ENCODE measurements at regions not wholly inside any gene's neighbourhood (a gene's known extent, or its start where the extent isn't known, plus 50 kb on each side); places are given as distances from the start of the nearest gene placed in this dataset.
A peak's percentile ranks its signal among the peaks of the same experiment; 100 is the strongest.

DNA sequence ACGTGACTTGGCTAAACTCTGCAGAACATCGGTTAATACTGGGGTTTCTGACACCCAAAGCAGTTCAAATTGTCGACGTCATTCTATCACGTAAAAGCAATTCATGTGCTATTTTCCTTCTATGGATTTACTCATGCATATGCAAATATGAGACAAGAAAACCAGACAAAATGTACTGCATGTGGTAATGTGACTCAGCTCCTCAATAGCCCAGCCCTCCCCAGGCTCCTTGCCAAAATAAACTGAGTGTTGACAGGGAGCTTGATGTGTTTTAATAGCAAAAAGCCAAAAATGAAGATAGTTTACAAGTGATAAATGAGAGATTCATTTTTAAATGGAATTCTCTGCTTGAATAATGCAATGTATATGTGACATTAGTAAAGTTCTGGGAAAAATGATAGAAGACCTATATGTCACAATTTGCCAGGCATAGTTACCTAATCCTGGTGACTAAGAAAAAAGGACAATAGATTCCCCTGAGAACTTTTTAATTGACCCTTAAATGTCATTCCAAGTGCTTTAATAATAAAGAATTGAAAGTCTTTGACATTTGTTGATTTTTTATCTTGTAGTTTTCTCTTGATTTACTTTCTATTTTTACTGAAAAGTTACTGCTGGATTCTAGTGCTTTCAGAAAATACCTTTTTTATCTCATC lies 1700.6 kb upstream of the TENM3 start:
- DNase-seq (peak in 3 of 5 donors; percentile 17 to 64 (median 43)), FAIRE-seq (no peak)
- H3K9me3 ChIP-seq (ENCODE audit: control insufficient read depth in 2 of 3, insufficient read depth in 1 of 3, low read length in 3 of 3): no peaks in the 10 kb centered on the region

DNA sequence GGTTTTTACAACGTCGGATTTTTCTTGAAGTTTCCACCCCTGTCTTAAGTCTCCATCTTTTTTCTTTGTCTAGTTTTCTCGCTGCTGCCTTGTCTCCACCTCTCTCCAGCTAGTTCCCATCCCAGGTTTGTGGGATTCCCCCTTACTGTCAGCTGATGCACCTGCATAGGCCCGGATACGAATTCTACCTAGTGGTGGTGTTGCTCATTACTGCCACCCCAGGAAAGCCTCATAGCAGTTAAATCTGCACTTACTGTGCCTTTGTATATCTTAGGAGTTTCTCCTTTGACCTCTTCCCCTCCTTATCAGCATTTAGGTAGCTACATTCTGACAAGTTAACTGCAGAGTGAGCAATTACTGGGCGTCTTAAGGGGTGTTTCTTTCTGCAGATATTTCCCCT lies 1693.1 kb upstream of the TENM3 start:
- FAIRE-seq: no peak

More for the DNA sequence above, 1700.6 kb upstream of the TENM3 start:
- H3K36me3 ChIP-seq (ENCODE audit: control insufficient read depth in 2 of 3, insufficient read depth in 3 of 3, low read length in 3 of 3): no peaks in the 10 kb centered on the region
- TF ChIP-seq, protein P1, sequence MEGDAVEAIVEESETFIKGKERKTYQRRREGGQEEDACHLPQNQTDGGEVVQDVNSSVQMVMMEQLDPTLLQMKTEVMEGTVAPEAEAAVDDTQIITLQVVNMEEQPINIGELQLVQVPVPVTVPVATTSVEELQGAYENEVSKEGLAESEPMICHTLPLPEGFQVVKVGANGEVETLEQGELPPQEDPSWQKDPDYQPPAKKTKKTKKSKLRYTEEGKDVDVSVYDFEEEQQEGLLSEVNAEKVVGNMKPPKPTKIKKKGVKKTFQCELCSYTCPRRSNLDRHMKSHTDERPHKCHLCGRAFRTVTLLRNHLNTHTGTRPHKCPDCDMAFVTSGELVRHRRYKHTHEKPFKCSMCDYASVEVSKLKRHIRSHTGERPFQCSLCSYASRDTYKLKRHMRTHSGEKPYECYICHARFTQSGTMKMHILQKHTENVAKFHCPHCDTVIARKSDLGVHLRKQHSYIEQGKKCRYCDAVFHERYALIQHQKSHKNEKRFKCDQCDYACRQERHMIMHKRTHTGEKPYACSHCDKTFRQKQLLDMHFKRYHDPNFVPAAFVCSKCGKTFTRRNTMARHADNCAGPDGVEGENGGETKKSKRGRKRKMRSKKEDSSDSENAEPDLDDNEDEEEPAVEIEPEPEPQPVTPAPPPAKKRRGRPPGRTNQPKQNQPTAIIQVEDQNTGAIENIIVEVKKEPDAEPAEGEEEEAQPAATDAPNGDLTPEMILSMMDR (IDR thresholded peaks at IDR 0.05; ENCODE audit: borderline replicate concordance, extremely low read depth, insufficient read depth): no peak
- no peak overlapping the region for H3K4me3 ChIP-seq (ENCODE audit: low read length in 3 of 3)
- H3K4me1 ChIP-seq (ENCODE audit: control insufficient read depth in 2 of 3, insufficient read depth in 2 of 3, low read depth in 1 of 3, low read length in 3 of 3): no peaks in the 10 kb centered on the region
- no peak overlapping the region for H3K27ac ChIP-seq (ENCODE audit: low read depth in 2 of 2, low read length in 2 of 2)
- H3K9ac ChIP-seq (ENCODE audit: low read length in 3 of 3): no peak overlapping the region
- no peaks in the 10 kb centered on the region for H3K27me3 ChIP-seq (ENCODE audit: control insufficient read depth, insufficient read depth, low read length)
- intact Hi-C loops (cut with DNase I): no loop called here

GRCh38 chr4:180557348-180557747 lies 1685.9 kb upstream of the TENM3 start:
- no peak for FAIRE-seq
- Histone ChIP-seq H3K9me3 (ENCODE audit: control insufficient read depth in 2 of 3, insufficient read depth in 1 of 3, low read length in 3 of 3) (no peaks in the 10 kb centered on the region), H3K36me3 (ENCODE audit: control insufficient read depth in 2 of 3, insufficient read depth in 3 of 3, low read length in 3 of 3) (no peaks in the 10 kb centered on the region), H3K27me3 (ENCODE audit: control insufficient read depth, insufficient read depth, low read length) (no peaks in the 10 kb centered on the region), H3K9ac (ENCODE audit: low read length in 3 of 3) (no peak overlapping the region), H3K4me1 (ENCODE audit: control insufficient read depth in 2 of 3, insufficient read depth in 2 of 3, low read depth in 1 of 3, low read length in 3 of 3) (no peaks in the 10 kb centered on the region), H3K27ac (ENCODE audit: low read depth in 2 of 2, low read length in 2 of 2) (no peak overlapping the region), H3K4me3 (ENCODE audit: low read length in 3 of 3) (no peak overlapping the region)
- TF ChIP-seq, protein P1 (IDR thresholded peaks at IDR 0.05; ENCODE audit: borderline replicate concordance, extremely low read depth, insufficient read depth): no peak
- no peak for DNase-seq
- intact Hi-C loops (cut with DNase I): no loop called here

More for the DNA sequence above, 1693.1 kb upstream of the TENM3 start:
- no peaks in the 10 kb centered on the region for H3K27me3 ChIP-seq (ENCODE audit: control insufficient read depth, insufficient read depth, low read length)
- H3K4me3 ChIP-seq (ENCODE audit: low read length in 3 of 3): no peak overlapping the region
- TF ChIP-seq, protein P1 (IDR thresholded peaks at IDR 0.05; ENCODE audit: borderline replicate concordance, extremely low read depth, insufficient read depth): no peak
- DNase-seq: no peak
- H3K9ac ChIP-seq (ENCODE audit: low read length in 3 of 3): no peak overlapping the region
- no peak overlapping the region for H3K27ac ChIP-seq (ENCODE audit: low read depth in 2 of 2, low read length in 2 of 2)
- no peaks in the 10 kb centered on the region for H3K36me3 ChIP-seq (ENCODE audit: control insufficient read depth in 2 of 3, insufficient read depth in 3 of 3, low read length in 3 of 3)
- intact Hi-C loops (cut with DNase I): no loop called here
- no peaks in the 10 kb centered on the region for H3K4me1 ChIP-seq (ENCODE audit: control insufficient read depth in 2 of 3, insufficient read depth in 2 of 3, low read depth in 1 of 3, low read length in 3 of 3)
- no peaks in the 10 kb centered on the region for H3K9me3 ChIP-seq (ENCODE audit: control insufficient read depth in 2 of 3, insufficient read depth in 1 of 3, low read length in 3 of 3)

GRCh38 chr4:180557950-180558349 lies 1685.3 kb upstream of the TENM3 start:
- Histone ChIP-seq H3K27ac (ENCODE audit: low read depth in 2 of 2, low read length in 2 of 2) (no peak overlapping the region), H3K36me3 (ENCODE audit: control insufficient read depth in 2 of 3, insufficient read depth in 3 of 3, low read length in 3 of 3) (no peaks in the 10 kb centered on the region), H3K9ac (ENCODE audit: low read length in 3 of 3) (no peak overlapping the region), H3K27me3 (ENCODE audit: control insufficient read depth, insufficient read depth, low read length) (no peaks in the 10 kb centered on the region), H3K4me3 (ENCODE audit: low read length in 3 of 3) (no peak overlapping the region), H3K4me1 (ENCODE audit: control insufficient read depth in 2 of 3, insufficient read depth in 2 of 3, low read depth in 1 of 3, low read length in 3 of 3) (no peaks in the 10 kb centered on the region), H3K9me3 (ENCODE audit: control insufficient read depth in 2 of 3, insufficient read depth in 1 of 3, low read length in 3 of 3) (no peaks in the 10 kb centered on the region)
- intact Hi-C loops (cut with DNase I): no loop called here
- FAIRE-seq (no peak), DNase-seq (peak in 2 of 5 donors; percentile 7 to 10)
- TF ChIP-seq, protein P1 (IDR thresholded peaks at IDR 0.05; ENCODE audit: borderline replicate concordance, extremely low read depth, insufficient read depth): no peak

Data from kidney (tissue), 13 donors.